Glomerular visceral epithelial cell (primary cell): ENCODE measurements at regions not wholly inside any gene's neighbourhood (a gene's known extent, or its start where the extent isn't known, plus 50 kb on each side); places are given as distances from the start of the nearest gene placed in this dataset.
"Not testable (repeated sequence)": the region's sequence is repeated elsewhere in the genome, so short reads cannot be mapped to it uniquely, and the experiment has no call there.

Experiments
- DNase-seq: peaks from one replicate; pipeline ENCODE4 v3.0.0-alpha.2; 2016; ENCODE audit errors: extremely low spot score

- DNase-seq, result not testable (repeated sequence)
Measured at GRCh38 chr20:30295967-30296366, 961.5 kb upstream of the DEFB115 start.

- DNase-seq, result not testable (repeated sequence)
Measured at GRCh38 chr20:30297878-30298595, 959.4 kb upstream of the DEFB115 start.

GRCh38 chr20:30300220-30300642 lies 957.2 kb upstream of the DEFB115 start:
- not testable (repeated sequence) for DNase-seq

GRCh38 chr20:30302786-30303185 lies 954.7 kb upstream of the DEFB115 start:
- not testable (repeated sequence) for DNase-seq

GRCh38 chr20:30309938-30310337 lies 947.5 kb upstream of the DEFB115 start:
- not testable (repeated sequence) for DNase-seq

- DNase-seq, result not testable (repeated sequence)
Measured at GRCh38 chr20:30310385-30310784, 947.1 kb upstream of the DEFB115 start.

GRCh38 chr20:30312220-30312619 lies 945.2 kb upstream of the DEFB115 start:
- DNase-seq, result not testable (repeated sequence)

- not testable (repeated sequence) for DNase-seq
Measured at GRCh38 chr20:30313660-30314059, 943.8 kb upstream of the DEFB115 start.

- DNase-seq, result not testable (repeated sequence)
Measured at GRCh38 chr20:30316063-30316462, 941.4 kb upstream of the DEFB115 start.

- DNase-seq, result not testable (repeated sequence)
Measured at GRCh38 chr20:30316532-30317299, 940.7 kb upstream of the DEFB115 start.

GRCh38 chr20:30333744-30334143 lies 923.7 kb upstream of the DEFB115 start:
- DNase-seq, result not testable (repeated sequence)

- DNase-seq, result not testable (repeated sequence)
Measured at GRCh38 chr20:30337556-30337955, 919.9 kb upstream of the DEFB115 start.

- DNase-seq, result not testable (repeated sequence)
Measured at GRCh38 chr20:30348932-30349331, 908.5 kb upstream of the DEFB115 start.

GRCh38 chr20:30356854-30357467 lies 900.5 kb upstream of the DEFB115 start:
- DNase-seq, result not testable (repeated sequence)

- DNase-seq, result not testable (repeated sequence)
Measured at GRCh38 chr20:30361756-30362155, 895.7 kb upstream of the DEFB115 start.

GRCh38 chr20:30376430-30376766 lies 881.1 kb upstream of the DEFB115 start:
- not testable (repeated sequence) for DNase-seq

GRCh38 chr20:30376767-30377658 lies 880.5 kb upstream of the DEFB115 start:
- peak; percentile 78 for DNase-seq

GRCh38 chr20:30378317-30378716 lies 879.1 kb upstream of the DEFB115 start:
- DNase-seq, result not testable (repeated sequence)

GRCh38 chr20:30378721-30379120 lies 878.7 kb upstream of the DEFB115 start:
- not testable (repeated sequence) for DNase-seq

- not testable (repeated sequence) for DNase-seq
Measured at GRCh38 chr20:30384841-30385240, 872.6 kb upstream of the DEFB115 start.

GRCh38 chr20:30386099-30386498 lies 871.4 kb upstream of the DEFB115 start:
- DNase-seq, result not testable (repeated sequence)
